T-helper 9 cell (primary cell): ENCODE measurements at regions not wholly inside any gene's neighbourhood (a gene's known extent, or its start where the extent isn't known, plus 50 kb on each side); places are given as distances from the start of the nearest gene placed in this dataset.

ENCODE experiments used
- DNase-seq: peaks from one replicate; pipeline ENCODE4 v3.0.0-alpha.2; 2020

DNA sequence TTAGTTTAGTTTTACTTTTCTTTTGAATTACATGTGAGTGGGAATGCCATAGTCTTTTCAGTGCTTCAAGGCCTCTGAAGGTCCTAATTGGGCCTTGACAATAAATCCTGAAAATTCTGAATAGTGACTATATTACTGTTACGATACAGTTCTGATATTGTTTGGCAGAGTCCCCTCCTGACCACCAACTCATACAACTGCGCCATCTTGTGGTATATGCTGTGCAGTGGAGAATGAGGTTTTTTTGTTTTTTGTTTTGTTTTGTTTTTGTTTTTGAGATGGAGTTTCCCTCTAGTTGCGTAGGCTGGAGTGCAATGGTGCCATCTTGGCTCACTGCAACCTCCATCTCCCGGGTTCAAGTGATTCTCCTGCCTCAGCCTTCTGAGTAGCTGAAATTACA is 56.6 kb upstream of the CHRDL1 start:
- DNase-seq, result no peak

DNA sequence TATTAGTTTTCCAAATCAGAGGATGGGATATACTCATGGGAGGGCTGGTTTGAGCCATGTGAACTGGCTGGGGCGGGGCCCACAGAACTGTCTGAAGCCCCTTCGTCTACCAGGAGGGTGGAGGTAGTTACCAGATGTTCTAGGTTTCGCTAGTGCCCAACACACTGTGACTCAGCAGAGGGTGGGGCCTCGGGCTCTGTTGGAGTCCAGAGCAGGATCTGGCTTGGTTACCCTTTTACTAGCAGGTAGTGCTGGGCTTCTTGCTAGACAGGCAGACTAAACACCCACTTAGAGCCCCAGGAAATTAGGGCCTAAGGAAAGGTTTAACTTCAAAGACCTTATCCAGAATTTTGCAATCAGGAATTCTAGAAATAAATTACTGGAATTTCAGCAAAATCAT is 56.2 kb upstream of the CHRDL1 start:
- DNase-seq, result no peak

DNA sequence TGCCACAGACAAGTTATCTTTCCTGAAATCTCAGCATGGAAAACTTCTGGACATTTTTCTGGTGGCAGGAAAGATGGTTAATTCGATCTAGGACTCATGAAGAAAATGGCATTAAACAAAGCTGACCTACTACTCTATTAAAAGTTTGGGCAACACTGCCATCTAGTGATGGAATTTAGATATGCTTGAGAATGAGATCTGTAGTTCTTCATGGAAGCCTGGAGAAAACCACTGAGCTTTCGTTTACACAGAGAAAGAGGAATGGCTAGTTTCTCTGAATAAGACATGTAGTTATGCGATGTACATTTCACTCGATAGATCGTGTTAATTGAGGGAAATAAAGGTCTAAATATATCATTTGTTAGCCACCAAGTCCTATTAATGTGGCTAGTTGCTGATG is 51.7 kb upstream of the CHRDL1 start:
- no peak for DNase-seq

DNA sequence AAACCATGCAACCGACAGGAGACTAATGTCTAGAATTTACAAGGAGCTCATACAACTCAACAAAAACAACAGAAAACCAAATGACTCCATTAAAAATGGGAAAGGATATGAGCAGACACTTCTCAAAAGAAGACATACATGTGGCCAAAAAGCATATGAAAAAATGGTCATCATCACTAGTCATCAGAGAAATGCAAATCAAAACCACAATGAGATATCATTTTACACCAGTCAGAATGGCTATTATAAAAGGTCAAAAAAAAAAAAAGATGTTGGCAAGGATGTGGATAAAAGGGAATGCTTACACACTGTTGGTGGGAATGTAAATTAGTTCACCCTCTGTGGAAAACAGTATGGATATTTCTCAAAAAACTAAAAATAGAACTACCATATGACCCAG is 50.5 kb upstream of the CHRDL1 start:
- no peak for DNase-seq
